HUES48 (cell line): ENCODE measurements at regions not wholly inside any gene's neighbourhood (a gene's known extent, or its start where the extent isn't known, plus 50 kb on each side); places are given as distances from the start of the nearest gene placed in this dataset.
"Not testable (repeated sequence)": the region's sequence is repeated elsewhere in the genome, so short reads cannot be mapped to it uniquely, and the experiment has no call there.

Experiments
- H3K27ac ChIP-seq: one replicate; pipeline ENCODE4 v1.7.0; 2013; ENCODE audit warnings: low read depth, low read length, inconsistent platforms
- H3K27me3 ChIP-seq: 2 replicates; pipeline ENCODE4 v1.6.1; 2013; ENCODE audit warnings: mild to moderate bottlenecking, low read length; ENCODE audit not compliant: control insufficient read depth, insufficient read depth
- H3K36me3 ChIP-seq: 2 replicates; pipeline ENCODE4 v1.6.1; 2013; ENCODE audit warnings: low read length; ENCODE audit not compliant: control insufficient read depth, insufficient read depth
- H3K4me1 ChIP-seq: 2 replicates; pipeline ENCODE4 v1.6.1; 2013; ENCODE audit warnings: mild to moderate bottlenecking, low read length; ENCODE audit not compliant: control insufficient read depth, insufficient read depth
- H3K4me3 ChIP-seq: 2 replicates; pipeline ENCODE4 v1.5.1; 2013; ENCODE audit warnings: mild to moderate bottlenecking, low read depth, low read length
- H3K9ac ChIP-seq: 2 replicates; pipeline ENCODE4 v1.6.1; 2013; ENCODE audit warnings: mild to moderate bottlenecking, low read depth, low read length, moderate library complexity
- H3K9me3 ChIP-seq: 2 replicates; pipeline ENCODE4 v1.6.1; 2013; ENCODE audit warnings: low read length; ENCODE audit not compliant: control insufficient read depth, insufficient read depth

GRCh38 chr13:32845952-32846950 is 170.0 kb upstream of the KL start:
- H3K4me1 ChIP-seq: peaks cover 12% of the 10 kb centered on the region
- no peak overlapping the region for H3K4me3 ChIP-seq
- H3K9ac ChIP-seq: no peak overlapping the region
- no peak overlapping the region for H3K27ac ChIP-seq
- H3K27me3 ChIP-seq: no peaks in the 10 kb centered on the region
- H3K36me3 ChIP-seq: no peaks in the 10 kb centered on the region
- H3K9me3 ChIP-seq: peaks cover 3% of the 10 kb centered on the region; the same call in 1 of the 2 replicates

- not testable (repeated sequence) for H3K36me3 ChIP-seq, H3K9ac ChIP-seq, H3K9me3 ChIP-seq, H3K4me3 ChIP-seq, H3K27me3 ChIP-seq, H3K27ac ChIP-seq
- H3K4me1 ChIP-seq: peaks cover 19% of the 10 kb centered on the region
Measured at GRCh38 chr13:32847976-32848375, 168.2 kb upstream of the KL start.

GRCh38 chr13:32849369-32849768 is 166.9 kb upstream of the KL start:
- Histone ChIP-seq H3K9me3 (0 out of 2 replicates have a peak, but pooled peaks cover 3% of the 10 kb centered on the region), H3K9ac (no peak overlapping the region), H3K36me3 (no peaks in the 10 kb centered on the region), H3K27me3 (no peaks in the 10 kb centered on the region), H3K27ac (no peak overlapping the region), H3K4me1 (peaks cover 20% of the 10 kb centered on the region), H3K4me3 (no peak overlapping the region)

- no peaks in the 10 kb centered on the region for H3K36me3 ChIP-seq
- no peak overlapping the region for H3K27ac ChIP-seq
- H3K4me1 ChIP-seq: peaks cover 20% of the 10 kb centered on the region
- H3K27me3 ChIP-seq: no peaks in the 10 kb centered on the region
- no peak overlapping the region for H3K4me3 ChIP-seq
- no peak overlapping the region for H3K9ac ChIP-seq
- H3K9me3 ChIP-seq: 0 out of 2 replicates have a peak, but pooled peaks cover 3% of the 10 kb centered on the region
Measured at GRCh38 chr13:32850316-32851052, 165.7 kb upstream of the KL start.

- no peaks in the 10 kb centered on the region for H3K36me3 ChIP-seq
- no peaks in the 10 kb centered on the region for H3K27me3 ChIP-seq
- H3K27ac ChIP-seq: no peak overlapping the region
- peaks cover 15% of the 10 kb centered on the region for H3K4me1 ChIP-seq
- H3K4me3 ChIP-seq: no peak overlapping the region
- 0 out of 2 replicates have a peak, but pooled peaks cover 3% of the 10 kb centered on the region for H3K9me3 ChIP-seq
- no peak overlapping the region for H3K9ac ChIP-seq
Measured at GRCh38 chr13:32851083-32852069, 164.8 kb upstream of the KL start.

- H3K9me3 ChIP-seq: 0 out of 2 replicates have a peak, but pooled peaks cover 3% of the 10 kb centered on the region
- no peak overlapping the region for H3K27ac ChIP-seq
- H3K4me1 ChIP-seq: peaks cover 8% of the 10 kb centered on the region
- H3K4me3 ChIP-seq: no peak overlapping the region
- no peak overlapping the region for H3K9ac ChIP-seq
- no peaks in the 10 kb centered on the region for H3K27me3 ChIP-seq
- no peaks in the 10 kb centered on the region for H3K36me3 ChIP-seq
Measured at GRCh38 chr13:32852526-32852925, 163.7 kb upstream of the KL start.

GRCh38 chr13:32857077-32857476 is 159.1 kb upstream of the KL start:
- no peak overlapping the region for H3K4me3 ChIP-seq
- H3K27ac ChIP-seq: no peak overlapping the region
- H3K36me3 ChIP-seq: no peaks in the 10 kb centered on the region
- H3K4me1 ChIP-seq: peaks cover 8% of the 10 kb centered on the region
- peaks cover 13% of the 10 kb centered on the region for H3K9me3 ChIP-seq
- no peak overlapping the region for H3K9ac ChIP-seq
- H3K27me3 ChIP-seq: no peaks in the 10 kb centered on the region

- no peak overlapping the region for H3K27ac ChIP-seq
- peaks cover 15% of the 10 kb centered on the region for H3K9me3 ChIP-seq
- no peak overlapping the region for H3K4me3 ChIP-seq
- H3K9ac ChIP-seq: no peak overlapping the region
- no peaks in the 10 kb centered on the region for H3K36me3 ChIP-seq
- H3K4me1 ChIP-seq: peaks cover 4% of the 10 kb centered on the region
- no peaks in the 10 kb centered on the region for H3K27me3 ChIP-seq
Measured at GRCh38 chr13:32857689-32858088, 158.5 kb upstream of the KL start.

GRCh38 chr13:32859707-32860292 is 156.4 kb upstream of the KL start:
- Histone ChIP-seq H3K36me3 (no peaks in the 10 kb centered on the region), H3K27ac (no peak overlapping the region), H3K4me1 (no peaks in the 10 kb centered on the region), H3K4me3 (no peak overlapping the region), H3K9me3 (peaks cover 15% of the 10 kb centered on the region), H3K9ac (no peak overlapping the region), H3K27me3 (no peaks in the 10 kb centered on the region)

GRCh38 chr13:32861304-32861703 is 154.9 kb upstream of the KL start:
- H3K9me3 ChIP-seq: peaks cover 15% of the 10 kb centered on the region
- H3K27me3 ChIP-seq: no peaks in the 10 kb centered on the region
- H3K27ac ChIP-seq: no peak overlapping the region
- no peaks in the 10 kb centered on the region for H3K36me3 ChIP-seq
- no peaks in the 10 kb centered on the region for H3K4me1 ChIP-seq
- no peak overlapping the region for H3K4me3 ChIP-seq
- H3K9ac ChIP-seq: no peak overlapping the region
